Loucy (cell line): ENCODE measurements at regions not wholly inside any gene's neighbourhood (a gene's known extent, or its start where the extent isn't known, plus 50 kb on each side); places are given as distances from the start of the nearest gene placed in this dataset.

Experiments used
- H2AFZ ChIP-seq: fragments of 200-600 bp; sonication (generic); 2 replicates; pipeline ENCODE4 v1.6.0; 2016; ENCODE audit warnings: antibody characterized with exemption, mild to moderate bottlenecking, low read length, moderate library complexity
- H3F3A ChIP-seq: fragments of 200-600 bp; 2 replicates; pipeline ENCODE4 v1.6.0; 2016; ENCODE audit warnings: antibody characterized with exemption, low read depth, mild to moderate bottlenecking
- H3K27me3 ChIP-seq: fragments of 200-600 bp; sonication (generic); 2 replicates; pipeline ENCODE4 v1.6.1; 2014; ENCODE audit warnings: low read length, mild to moderate bottlenecking; ENCODE audit not compliant: insufficient read depth, poor library complexity, severe bottlenecking
- H3K36me3 ChIP-seq: fragments of 200-600 bp; sonication (generic); 2 replicates; pipeline ENCODE4 v1.6.1; 2016; ENCODE audit warnings: low read length; ENCODE audit not compliant: insufficient read depth
- H3K4me1 ChIP-seq: fragments of 200-600 bp; sonication (generic); 2 replicates; pipeline ENCODE4 v1.5.1; 2014; ENCODE audit warnings: low read length, mild to moderate bottlenecking; ENCODE audit not compliant: insufficient read depth, poor library complexity, severe bottlenecking
- H3K4me2 ChIP-seq: fragments of 200-600 bp; sonication (generic); 2 replicates; pipeline ENCODE4 v1.6.0; 2014; ENCODE audit warnings: antibody characterized with exemption, low read length, low read depth, mild to moderate bottlenecking; ENCODE audit not compliant: poor library complexity, severe bottlenecking
- H3K4me3 ChIP-seq: fragments of 200-600 bp; sonication (generic); 2 replicates; pipeline ENCODE4 v1.5.1; 2014; ENCODE audit warnings: low read length, mild to moderate bottlenecking, mixed read lengths; ENCODE audit not compliant: poor library complexity, severe bottlenecking
- H3K79me2 ChIP-seq: fragments of 200-600 bp; sonication (generic); 2 replicates; pipeline ENCODE4 v1.6.1; 2014; ENCODE audit warnings: low read length; ENCODE audit not compliant: insufficient read depth
- H3K9ac ChIP-seq: fragments of 200-600 bp; sonication (generic); 2 replicates; pipeline ENCODE4 v1.6.0; 2014; ENCODE audit warnings: mild to moderate bottlenecking, low read depth, low read length, moderate library complexity; ENCODE audit not compliant: poor library complexity, severe bottlenecking
- H3K9me2 ChIP-seq: fragments of 200-600 bp; sonication (generic); replicated peaks from 2 replicates; pipeline ENCODE4 v1.6.1; 2016; ENCODE audit warnings: low read depth, low read length, mixed read lengths
- H3K9me3 ChIP-seq: fragments of 200-600 bp; sonication (generic); 2 replicates; pipeline ENCODE4 v1.6.1; 2014; ENCODE audit warnings: mild to moderate bottlenecking, antibody characterized with exemption, low read length, low read depth; ENCODE audit not compliant: insufficient read depth
- H4K20me1 ChIP-seq: fragments of 200-600 bp; sonication (generic); 2 replicates; pipeline ENCODE4 v1.6.0; 2014; ENCODE audit warnings: antibody characterized with exemption, low read length, mild to moderate bottlenecking; ENCODE audit not compliant: insufficient read depth, poor library complexity, severe bottlenecking
- EZH2phosphoT487 ChIP-seq: fragments of 200-600 bp; IDR thresholded peaks from 2 replicates; pipeline ENCODE4 v1.6.1; 2018; ENCODE audit warnings: antibody characterized with exemption, mild to moderate bottlenecking, moderate library complexity, borderline replicate concordance
- TF ChIP-seq, protein P1 (sequence below): fragments of 200-600 bp; sonication (generic); conservative IDR thresholded peaks from 2 replicates; pipeline ENCODE4 v1.5.1; 2014; ENCODE audit warnings: mild to moderate bottlenecking, antibody characterized with exemption, low read length

- TF ChIP-seq, protein P1, sequence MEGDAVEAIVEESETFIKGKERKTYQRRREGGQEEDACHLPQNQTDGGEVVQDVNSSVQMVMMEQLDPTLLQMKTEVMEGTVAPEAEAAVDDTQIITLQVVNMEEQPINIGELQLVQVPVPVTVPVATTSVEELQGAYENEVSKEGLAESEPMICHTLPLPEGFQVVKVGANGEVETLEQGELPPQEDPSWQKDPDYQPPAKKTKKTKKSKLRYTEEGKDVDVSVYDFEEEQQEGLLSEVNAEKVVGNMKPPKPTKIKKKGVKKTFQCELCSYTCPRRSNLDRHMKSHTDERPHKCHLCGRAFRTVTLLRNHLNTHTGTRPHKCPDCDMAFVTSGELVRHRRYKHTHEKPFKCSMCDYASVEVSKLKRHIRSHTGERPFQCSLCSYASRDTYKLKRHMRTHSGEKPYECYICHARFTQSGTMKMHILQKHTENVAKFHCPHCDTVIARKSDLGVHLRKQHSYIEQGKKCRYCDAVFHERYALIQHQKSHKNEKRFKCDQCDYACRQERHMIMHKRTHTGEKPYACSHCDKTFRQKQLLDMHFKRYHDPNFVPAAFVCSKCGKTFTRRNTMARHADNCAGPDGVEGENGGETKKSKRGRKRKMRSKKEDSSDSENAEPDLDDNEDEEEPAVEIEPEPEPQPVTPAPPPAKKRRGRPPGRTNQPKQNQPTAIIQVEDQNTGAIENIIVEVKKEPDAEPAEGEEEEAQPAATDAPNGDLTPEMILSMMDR, result no peak
- no peak for TF ChIP-seq EZH2phosphoT487
- no peaks in the 10 kb centered on the region for H3K9me3 ChIP-seq
- no peaks in the 10 kb centered on the region for H3F3A ChIP-seq
- H3K79me2 ChIP-seq, result no peaks in the 10 kb centered on the region
- H2AFZ ChIP-seq, result no peak overlapping the region
- peaks cover 8% of the 10 kb centered on the region for H3K4me1 ChIP-seq
- no peaks in the 10 kb centered on the region for H3K9me2 ChIP-seq
- H3K4me3 ChIP-seq, result no peak overlapping the region
- H3K36me3 ChIP-seq, result no peaks in the 10 kb centered on the region
- no peak overlapping the region for H3K4me2 ChIP-seq
- H3K27me3 ChIP-seq, result no peaks in the 10 kb centered on the region
- H3K9ac ChIP-seq, result no peak overlapping the region
- H4K20me1 ChIP-seq, result no peaks in the 10 kb centered on the region
These were observed 213.7 kb upstream of the CSF3R start for GRCh38 chr1:36696261-36696940.

- no peaks in the 10 kb centered on the region for H3K79me2 ChIP-seq
- H3K4me1 ChIP-seq, result peaks cover 8% of the 10 kb centered on the region
- H3K4me2 ChIP-seq, result no peak overlapping the region
- no peaks in the 10 kb centered on the region for H4K20me1 ChIP-seq
- no peaks in the 10 kb centered on the region for H3K9me3 ChIP-seq
- H3K27me3 ChIP-seq, result no peaks in the 10 kb centered on the region
- no peaks in the 10 kb centered on the region for H3K36me3 ChIP-seq
- no peak overlapping the region for H2AFZ ChIP-seq
- no peaks in the 10 kb centered on the region for H3K9me2 ChIP-seq
- no peak for TF ChIP-seq EZH2phosphoT487
- TF ChIP-seq, protein P1, result no peak
- H3K9ac ChIP-seq, result no peak overlapping the region
- H3F3A ChIP-seq, result no peaks in the 10 kb centered on the region
- H3K4me3 ChIP-seq, result no peak overlapping the region
These were observed 210.9 kb upstream of the CSF3R start for GRCh38 chr1:36693603-36694002.

DNA sequence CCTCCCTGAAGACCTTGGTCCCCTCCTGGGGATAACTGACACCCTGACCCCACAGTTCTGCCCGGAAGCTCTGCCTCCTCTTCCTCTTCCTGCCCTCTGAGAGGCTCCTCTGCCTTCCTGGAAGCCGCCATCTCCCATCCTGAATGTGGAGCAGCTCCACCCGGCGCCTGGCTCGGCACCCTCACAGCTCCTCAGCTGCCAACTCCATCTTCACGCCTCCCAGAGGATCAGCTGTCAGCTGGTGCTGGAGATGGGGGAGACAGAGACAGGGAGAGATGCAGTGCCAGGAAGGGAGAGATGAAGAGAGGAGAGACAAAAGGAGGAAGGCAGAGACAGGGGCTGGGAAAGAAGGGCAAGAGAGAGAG is 210.4 kb upstream of the CSF3R start:
- H3K36me3 ChIP-seq, result no peaks in the 10 kb centered on the region
- H3F3A ChIP-seq, result no peaks in the 10 kb centered on the region
- H3K4me2 ChIP-seq, result no peak overlapping the region
- H3K27me3 ChIP-seq, result no peaks in the 10 kb centered on the region
- H2AFZ ChIP-seq, result peak overlapping the region; percentile 36; the same call in 1 of the 2 replicates
- peaks cover 8% of the 10 kb centered on the region for H3K4me1 ChIP-seq
- no peak for TF ChIP-seq EZH2phosphoT487
- TF ChIP-seq, protein P1, result no peak
- H3K9ac ChIP-seq, result no peak overlapping the region
- no peaks in the 10 kb centered on the region for H4K20me1 ChIP-seq
- H3K9me2 ChIP-seq, result no peaks in the 10 kb centered on the region
- H3K9me3 ChIP-seq, result no peaks in the 10 kb centered on the region
- H3K79me2 ChIP-seq, result no peaks in the 10 kb centered on the region
- no peak overlapping the region for H3K4me3 ChIP-seq
